Activated B cell treated with CpG ODN at 0.5 μM for 24 hours (primary cell): ENCODE measurements at regions not wholly inside any gene's neighbourhood (a gene's known extent, or its start where the extent isn't known, plus 50 kb on each side); places are given as distances from the start of the nearest gene placed in this dataset.

Experiments used
- ATAC-seq: fragments of 200-7000 bp; cut with Tn5 transposase; one replicate; pipeline ENCODE4 v1.10.0; 2021; ENCODE audit warnings: low read depth, mild to moderate bottlenecking, moderate library complexity
- CTCF ChIA-PET: fragments of 350-600 bp; sonication (Branson Sonifier 250); formaldehyde crosslinking; loops from one replicate; lab custom pipeline; 2021; ENCODE audit warnings: antibody characterized with exemption; lab: Charles Lee
- POLR2A ChIA-PET: fragments of 350-600 bp; sonication (Branson Sonifier 250); formaldehyde crosslinking; loops from one replicate; lab custom pipeline; 2021; ENCODE audit warnings: antibody characterized with exemption; lab: Charles Lee
- DNase-seq: peaks from one replicate; pipeline ENCODE4 v3.0.0; 2022
- H3K27ac Mint-ChIP-seq: one replicate; pipeline ENCODE4 v1.8.0; 2020; ENCODE audit warnings: mixed read lengths
- H3K27me3 Mint-ChIP-seq: one replicate; pipeline ENCODE4 v1.8.0; 2021; ENCODE audit warnings: mixed read lengths
- H3K36me3 Mint-ChIP-seq: one replicate; pipeline ENCODE4 v1.8.0; 2021; ENCODE audit warnings: low read depth, mixed read lengths
- H3K4me1 Mint-ChIP-seq: one replicate; pipeline ENCODE4 v1.8.0; 2021; ENCODE audit warnings: mixed read lengths
- H3K4me3 Mint-ChIP-seq: one replicate; pipeline ENCODE4 v1.8.0; 2020; ENCODE audit warnings: mild to moderate bottlenecking, mixed read lengths
- H3K9me3 Mint-ChIP-seq: one replicate; pipeline ENCODE4 v1.8.0; 2020; ENCODE audit warnings: mixed read lengths
- CTCF ChIP-seq: fragments of 200-600 bp; IDR thresholded peaks from one replicate; pipeline ENCODE4 v1.8.0; 2022; ENCODE audit warnings: antibody characterized with exemption, mild to moderate bottlenecking
- intact Hi-C: fragments of 100-400 bp; cut with micrococcal nuclease; formaldehyde crosslinking; loops from one replicate; pipeline ENCODE4 v1.15.1; 2024

GRCh38 chr4:26101011-26101410, 187.0 kb downstream of the SMIM20 start:
- no peak for TF ChIP-seq CTCF
- ChIA-PET POLR2A (no interaction called here), CTCF (no interaction called here)
- no peak overlapping the region for H3K27ac Mint-ChIP-seq
- no peak for DNase-seq
- no peak overlapping the region for H3K4me3 Mint-ChIP-seq
- H3K36me3 Mint-ChIP-seq, result no peaks in the 10 kb centered on the region
- intact Hi-C loops, result no loop called here
- peaks cover 2% of the 10 kb centered on the region for H3K27me3 Mint-ChIP-seq
- H3K9me3 Mint-ChIP-seq, result peaks cover 17% of the 10 kb centered on the region
- no peak for ATAC-seq
- H3K4me1 Mint-ChIP-seq, result no peaks in the 10 kb centered on the region

GRCh38 chr4:26104056-26104685, 190.2 kb downstream of the SMIM20 start:
- ATAC-seq (no peak), DNase-seq (no peak)
- ChIA-PET CTCF (interaction anchor here (0.9 kb wide), 1 partner anchor 14 kb away, joined by 3 read pairs; no protein-coding TSS in a partner anchor), POLR2A (no interaction called here)
- no peaks in the 10 kb centered on the region for H3K4me1 Mint-ChIP-seq
- intact Hi-C loops, result no loop called here
- H3K9me3 Mint-ChIP-seq, result peaks cover 3% of the 10 kb centered on the region
- peaks cover 5% of the 10 kb centered on the region for H3K27me3 Mint-ChIP-seq
- H3K4me3 Mint-ChIP-seq, result no peak overlapping the region
- H3K27ac Mint-ChIP-seq, result no peak overlapping the region
- no peak for TF ChIP-seq CTCF
- H3K36me3 Mint-ChIP-seq, result no peaks in the 10 kb centered on the region

- POLR2A ChIA-PET, result no interaction called here
- H3K36me3 Mint-ChIP-seq, result no peaks in the 10 kb centered on the region
Observed at GRCh38 chr4:26105337-26105736, 191.3 kb downstream of the SMIM20 start.

GRCh38 chr4:26105815-26106699, 192.0 kb downstream of the SMIM20 start:
- intact Hi-C loops, result no loop called here
- no peaks in the 10 kb centered on the region for H3K36me3 Mint-ChIP-seq
- no peaks in the 10 kb centered on the region for H3K4me1 Mint-ChIP-seq
- no peak for DNase-seq
- ChIA-PET CTCF (interaction anchor here (0.6 kb wide), 1 partner anchor 48 kb away, joined by 3 read pairs; no protein-coding TSS in a partner anchor), POLR2A (no interaction called here)
- ATAC-seq, result no peak
- no peak for TF ChIP-seq CTCF
- peaks cover 5% of the 10 kb centered on the region for H3K27me3 Mint-ChIP-seq
- no peak overlapping the region for H3K4me3 Mint-ChIP-seq
- H3K9me3 Mint-ChIP-seq, result no peaks in the 10 kb centered on the region
- H3K27ac Mint-ChIP-seq, result no peak overlapping the region

More at GRCh38 chr4:26105337-26105736, 191.3 kb downstream of the SMIM20 start:
- no peak overlapping the region for H3K4me3 Mint-ChIP-seq
- H3K9me3 Mint-ChIP-seq, result no peaks in the 10 kb centered on the region
- intact Hi-C loops, result no loop called here
- CTCF ChIA-PET, result no interaction called here
- TF ChIP-seq CTCF, result no peak
- H3K27me3 Mint-ChIP-seq, result peaks cover 5% of the 10 kb centered on the region
- DNase-seq (no peak), ATAC-seq (no peak)
- H3K27ac Mint-ChIP-seq, result no peak overlapping the region
- no peaks in the 10 kb centered on the region for H3K4me1 Mint-ChIP-seq

GRCh38 chr4:26106776-26107175, 192.8 kb downstream of the SMIM20 start:
- H3K9me3 Mint-ChIP-seq, result no peaks in the 10 kb centered on the region
- ChIA-PET CTCF (interaction anchor here (0.6 kb wide), 1 partner anchor 47 kb away, joined by 3 read pairs; no protein-coding TSS in a partner anchor), POLR2A (interaction anchor here (0.7 kb wide), 1 partner anchor 10 kb away, joined by 3 read pairs; no protein-coding TSS in a partner anchor)
- H3K4me3 Mint-ChIP-seq, result no peak overlapping the region
- no peak overlapping the region for H3K27ac Mint-ChIP-seq
- peaks cover 9% of the 10 kb centered on the region for H3K27me3 Mint-ChIP-seq
- ATAC-seq, result no peak
- TF ChIP-seq CTCF, result no peak
- no peak for DNase-seq
- H3K4me1 Mint-ChIP-seq, result no peaks in the 10 kb centered on the region
- intact Hi-C loops, result no loop called here
- H3K36me3 Mint-ChIP-seq, result no peaks in the 10 kb centered on the region
